ENCODE measurements at regions not wholly inside any gene's neighbourhood (a gene's known extent, or its start where the extent isn't known, plus 50 kb on each side); places are given as distances from the start of the nearest gene placed in this dataset.

GRCh38 chr9:119020284-119020683, 349.0 kb downstream of the BRINP1 start:
- DNase-seq (ENCODE audit: low spot score) = no peak

GRCh38 chr9:119020730-119021333, 348.4 kb downstream of the BRINP1 start:
- no peak for DNase-seq (ENCODE audit: low spot score)

GRCh38 chr9:119026120-119026519, 343.1 kb downstream of the BRINP1 start:
- no peak for DNase-seq (ENCODE audit: low spot score)

GRCh38 chr9:119027901-119028699, 341.1 kb downstream of the BRINP1 start:
- no peak for DNase-seq (ENCODE audit: low spot score)

- DNase-seq (ENCODE audit: low spot score) = no peak
Observed at GRCh38 chr9:119029886-119030285, 339.3 kb downstream of the BRINP1 start.

- DNase-seq (ENCODE audit: low spot score) = no peak
Observed at GRCh38 chr9:119033596-119033995, 335.6 kb downstream of the BRINP1 start.

GRCh38 chr9:119036969-119037368, 332.3 kb downstream of the BRINP1 start:
- DNase-seq (ENCODE audit: low spot score) = no peak

- DNase-seq (ENCODE audit: low spot score) = no peak
Observed at GRCh38 chr9:119043996-119044395, 325.2 kb downstream of the BRINP1 start.

GRCh38 chr9:119044806-119045205, 324.4 kb downstream of the BRINP1 start:
- no peak for DNase-seq (ENCODE audit: low spot score)

- no peak for DNase-seq (ENCODE audit: low spot score)
Observed at GRCh38 chr9:119047513-119048307, 321.5 kb downstream of the BRINP1 start.

- DNase-seq (ENCODE audit: low spot score) = no peak
Observed at GRCh38 chr9:119050281-119050680, 319.0 kb downstream of the BRINP1 start.

GRCh38 chr9:119052339-119053030, 316.8 kb downstream of the BRINP1 start:
- no peak for DNase-seq (ENCODE audit: low spot score)

- DNase-seq (ENCODE audit: low spot score) = no peak
Observed at GRCh38 chr9:119053070-119053469, 316.2 kb downstream of the BRINP1 start.

GRCh38 chr9:119060629-119061385, 308.4 kb downstream of the BRINP1 start:
- DNase-seq (ENCODE audit: low spot score) = no peak

- DNase-seq (ENCODE audit: low spot score) = no peak
Observed at GRCh38 chr9:119071636-119072035, 297.6 kb downstream of the BRINP1 start.

- DNase-seq (ENCODE audit: low spot score) = no peak
Observed at GRCh38 chr9:119074017-119074416, 295.2 kb downstream of the BRINP1 start.

GRCh38 chr9:119078015-119078414, 291.2 kb downstream of the BRINP1 start:
- no peak for DNase-seq (ENCODE audit: low spot score)

GRCh38 chr9:119083673-119084072, 285.6 kb downstream of the BRINP1 start:
- DNase-seq (ENCODE audit: low spot score) = no peak

- DNase-seq (ENCODE audit: low spot score) = no peak
Observed at GRCh38 chr9:119086590-119086989, 282.6 kb downstream of the BRINP1 start.

GRCh38 chr9:119088002-119088547, 281.2 kb downstream of the BRINP1 start:
- no peak for DNase-seq (ENCODE audit: low spot score)

- DNase-seq (ENCODE audit: low spot score) = no peak
Observed at GRCh38 chr9:119091074-119091473, 278.2 kb downstream of the BRINP1 start.

Measured in ecto neural progenitor cell (in vitro differentiated cells).